ENCODE measurements at regions not wholly inside any gene's neighbourhood (a gene's known extent, or its start where the extent isn't known, plus 50 kb on each side); places are given as distances from the start of the nearest gene placed in this dataset.

- H3K4me3 ChIP-seq = no peak overlapping the region
- H3K9me3 ChIP-seq = peaks cover 6% of the 10 kb centered on the region; the same call in 1 of the 3 replicates
- FAIRE-seq (no peak), DNase-seq (ENCODE audit: low read depth in 1 of 2, low spot score in 1 of 2) (peak in 1 of 2 experiments; percentile 18), ATAC-seq (peak; percentile 50 to 82; a peak in 3 of 6 replicates)
- 27% methylated on average over 8 of the region's 9 CpGs for WGBS (ENCODE audit: missing lambda C conversion rate)
- H3K4me2 ChIP-seq = no peak overlapping the region
- no peaks in the 10 kb centered on the region for H3K4me1 ChIP-seq
- CTCF ChIA-PET = interaction anchor here (0.5 to 2.0 kb wide), 18 partner anchors 9 to 416 kb away, joined by 3 to 9 read pairs (median 4); no protein-coding TSS in a partner anchor
- H3K27ac ChIP-seq = no peak overlapping the region
- POLR2A ChIA-PET = no interaction called here
- TF ChIP-seq ATOH8 (CRISPR knock-in tag; IDR thresholded peaks at IDR 0.05; ENCODE audit: low read depth) (no peak), RAD21 (conservative IDR thresholded peaks at IDR 0.05 in 1 of 2, IDR thresholded peaks at IDR 0.05 in 1 of 2) (peak; percentile 79 to 82), EHMT2 (IDR thresholded peaks at IDR 0.05; ENCODE audit: low read depth) (no peak), CTCF (IDR thresholded peaks at IDR 0.05) (peak; percentile 62), HEYL (CRISPR knock-in tag; IDR thresholded peaks at IDR 0.05) (no peak), REST (IDR thresholded peaks at IDR 0.05) (no peak), CHD2 (IDR thresholded peaks at IDR 0.05; ENCODE audit: low read length, partially characterized antibody) (no peak), RFX5 (IDR thresholded peaks at IDR 0.05) (no peak), POLR2AphosphoS2 (conservative IDR thresholded peaks at IDR 0.05; ENCODE audit: low read length) (no peak), ZNF302 (CRISPR knock-in tag; IDR thresholded peaks at IDR 0.05) (no peak), KDM1A (IDR thresholded peaks at IDR 0.05; ENCODE audit: low read depth) (no peak), NPAS2 (CRISPR knock-in tag; IDR thresholded peaks at IDR 0.05; ENCODE audit: borderline replicate concordance) (no peak), BCL3 (IDR thresholded peaks at IDR 0.05) (no peak), FOSL2 (IDR thresholded peaks at IDR 0.05) (no peak), FOSL2 (CRISPR knock-in tag; IDR thresholded peaks at IDR 0.05) (no peak), HDAC2 (IDR thresholded peaks at IDR 0.05) (no peak), HES2 (IDR thresholded peaks at IDR 0.05) (no peak), SMC3 (IDR thresholded peaks at IDR 0.05) (peak; percentile 59), ESRRA (IDR thresholded peaks at IDR 0.05; ENCODE audit: borderline replicate concordance, low read length) (no peak)
These were observed 400.0 kb upstream of the CDH4 start for GRCh38 chr20:60851826-60852704.
